Osteocyte (in vitro differentiated cells): ENCODE measurements at regions not wholly inside any gene's neighbourhood (a gene's known extent, or its start where the extent isn't known, plus 50 kb on each side); places are given as distances from the start of the nearest gene placed in this dataset.

Experiments
- DNase-seq: peaks from one replicate; pipeline ENCODE4 v3.0.0; 2021; ENCODE audit warnings: mixed read lengths; ENCODE audit not compliant: unreplicated experiment; ENCODE audit errors: extremely low spot score
- H3K27ac Mint-ChIP-seq: one replicate; pipeline ENCODE4 v1.8.0; 2021; ENCODE audit warnings: mild to moderate bottlenecking, mixed read lengths; ENCODE audit not compliant: unreplicated experiment
- H3K27me3 Mint-ChIP-seq: one replicate; pipeline ENCODE4 v1.8.0; 2021; ENCODE audit warnings: mixed read lengths; ENCODE audit not compliant: unreplicated experiment
- H3K36me3 Mint-ChIP-seq: one replicate; pipeline ENCODE4 v1.8.0; 2021; ENCODE audit warnings: mixed read lengths; ENCODE audit not compliant: unreplicated experiment
- H3K4me1 Mint-ChIP-seq: one replicate; pipeline ENCODE4 v1.8.0; 2021; ENCODE audit warnings: mixed read lengths; ENCODE audit not compliant: unreplicated experiment
- H3K4me3 Mint-ChIP-seq: one replicate; pipeline ENCODE4 v1.8.0; 2021; ENCODE audit warnings: mild to moderate bottlenecking, moderate library complexity, mixed read lengths; ENCODE audit not compliant: unreplicated experiment
- H3K9me3 Mint-ChIP-seq: one replicate; pipeline ENCODE4 v1.8.0; 2021; ENCODE audit warnings: mixed read lengths; ENCODE audit not compliant: unreplicated experiment
- CTCF ChIP-seq: fragments of 200-600 bp; sonication (generic); IDR thresholded peaks from 2 replicates; pipeline ENCODE4 v1.5.0; 2021; ENCODE audit warnings: antibody characterized with exemption, mild to moderate bottlenecking, moderate library complexity

GRCh38 chr12:20278276-20278675, 90.1 kb upstream of the PDE3A start:
- Mint-ChIP-seq H3K4me1 (peaks cover 24% of the 10 kb centered on the region), H3K4me3 (no peak overlapping the region), H3K36me3 (no peaks in the 10 kb centered on the region), H3K27me3 (no peaks in the 10 kb centered on the region), H3K9me3 (no peaks in the 10 kb centered on the region), H3K27ac (no peak overlapping the region)
- TF ChIP-seq CTCF: no peak
- no peak for DNase-seq

DNA sequence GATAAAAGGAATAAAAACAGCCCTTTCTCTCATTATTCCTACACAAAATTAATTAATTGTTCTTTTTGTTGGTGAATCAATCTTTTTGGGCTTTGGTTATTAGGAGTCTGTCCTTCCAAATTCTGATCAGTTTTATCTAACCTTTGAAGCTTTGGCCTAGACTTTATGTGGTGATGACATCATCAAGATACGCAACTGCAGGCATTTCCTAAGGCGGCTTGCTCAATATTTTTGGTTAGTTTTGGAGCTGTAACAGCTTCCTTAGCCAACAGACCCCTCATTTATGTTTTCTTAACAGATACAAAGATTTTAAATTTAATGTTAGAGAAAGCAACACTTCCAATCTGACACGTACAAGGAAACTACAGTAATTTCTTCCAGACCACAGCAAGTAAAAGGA, 87.8 kb upstream of the PDE3A start:
- no peaks in the 10 kb centered on the region for H3K27me3 Mint-ChIP-seq
- H3K27ac Mint-ChIP-seq: peak overlapping the region; percentile 1
- TF ChIP-seq CTCF: no peak
- H3K9me3 Mint-ChIP-seq: no peaks in the 10 kb centered on the region
- H3K4me3 Mint-ChIP-seq: no peak overlapping the region
- H3K36me3 Mint-ChIP-seq: no peaks in the 10 kb centered on the region
- no peak for DNase-seq
- H3K4me1 Mint-ChIP-seq: peaks cover 19% of the 10 kb centered on the region

- Mint-ChIP-seq H3K36me3 (no peaks in the 10 kb centered on the region), H3K4me1 (peaks cover 16% of the 10 kb centered on the region), H3K9me3 (peaks cover 7% of the 10 kb centered on the region), H3K4me3 (no peak overlapping the region), H3K27ac (peak overlapping the region; percentile 5), H3K27me3 (no peaks in the 10 kb centered on the region)
- no peak for TF ChIP-seq CTCF
- DNase-seq: no peak
Measured at GRCh38 chr12:20282401-20282800, 85.9 kb upstream of the PDE3A start.

DNA sequence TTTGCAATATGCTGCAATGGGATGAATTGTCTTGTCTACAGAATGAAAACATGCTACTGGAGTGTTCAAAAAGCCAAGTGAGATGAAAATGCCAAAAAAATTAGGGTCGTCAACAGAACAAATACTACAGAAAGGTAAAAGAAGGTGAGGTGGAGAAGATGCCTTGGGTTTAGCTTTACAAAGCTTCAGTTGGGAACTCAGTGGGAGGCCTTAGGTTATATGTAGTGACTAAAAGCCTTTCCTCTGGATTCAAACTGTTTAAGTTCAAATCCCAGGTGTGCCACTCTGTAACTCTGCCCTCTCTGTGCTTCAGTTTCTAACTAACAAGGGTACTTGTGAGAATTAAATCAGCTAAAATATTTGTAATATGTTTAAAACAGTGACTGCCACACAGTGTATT, 84.9 kb upstream of the PDE3A start:
- Mint-ChIP-seq H3K27me3 (no peaks in the 10 kb centered on the region), H3K36me3 (no peaks in the 10 kb centered on the region), H3K4me1 (peaks cover 16% of the 10 kb centered on the region), H3K9me3 (peaks cover 13% of the 10 kb centered on the region), H3K27ac (no peak overlapping the region), H3K4me3 (no peak overlapping the region)
- DNase-seq: no peak
- TF ChIP-seq CTCF: no peak

DNA sequence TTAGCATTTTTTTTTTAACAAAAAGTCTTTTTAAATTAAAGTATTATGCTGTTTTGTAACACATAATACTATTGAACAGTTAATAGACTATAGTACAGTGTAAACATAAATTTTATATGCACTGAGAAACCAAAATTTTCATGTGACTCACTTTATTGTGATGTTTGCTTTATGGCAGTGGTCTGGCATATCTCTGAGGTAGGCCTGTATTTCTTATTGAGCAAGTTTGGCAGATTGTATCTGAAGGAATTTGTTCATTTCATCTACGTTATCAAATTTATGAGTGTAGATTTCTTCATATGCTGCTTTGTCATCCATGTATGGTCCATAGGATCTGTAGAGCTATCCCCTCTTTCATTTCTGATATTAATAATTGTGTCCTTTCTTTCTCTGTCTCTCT, 78.8 kb upstream of the PDE3A start:
- H3K4me1 Mint-ChIP-seq: no peaks in the 10 kb centered on the region
- no peaks in the 10 kb centered on the region for H3K36me3 Mint-ChIP-seq
- no peak overlapping the region for H3K27ac Mint-ChIP-seq
- peaks cover 25% of the 10 kb centered on the region for H3K9me3 Mint-ChIP-seq
- H3K27me3 Mint-ChIP-seq: no peaks in the 10 kb centered on the region
- H3K4me3 Mint-ChIP-seq: no peak overlapping the region
- TF ChIP-seq CTCF: no peak
- DNase-seq: no peak
